Erythroblast (primary cell): ENCODE measurements at regions not wholly inside any gene's neighbourhood (a gene's known extent, or its start where the extent isn't known, plus 50 kb on each side); places are given as distances from the start of the nearest gene placed in this dataset.

Source experiments
- GATA1 ChIP-seq: IDR thresholded peaks from 2 replicates; pipeline ENCODE4 v1.6.1; 2011; ENCODE audit warnings: low read depth, mild to moderate bottlenecking, control low read depth, low read length, moderate library complexity
- POLR2A ChIP-seq: IDR thresholded peaks from 2 replicates; pipeline ENCODE4 v1.6.1; 2011; ENCODE audit warnings: mild to moderate bottlenecking, low read length

DNA sequence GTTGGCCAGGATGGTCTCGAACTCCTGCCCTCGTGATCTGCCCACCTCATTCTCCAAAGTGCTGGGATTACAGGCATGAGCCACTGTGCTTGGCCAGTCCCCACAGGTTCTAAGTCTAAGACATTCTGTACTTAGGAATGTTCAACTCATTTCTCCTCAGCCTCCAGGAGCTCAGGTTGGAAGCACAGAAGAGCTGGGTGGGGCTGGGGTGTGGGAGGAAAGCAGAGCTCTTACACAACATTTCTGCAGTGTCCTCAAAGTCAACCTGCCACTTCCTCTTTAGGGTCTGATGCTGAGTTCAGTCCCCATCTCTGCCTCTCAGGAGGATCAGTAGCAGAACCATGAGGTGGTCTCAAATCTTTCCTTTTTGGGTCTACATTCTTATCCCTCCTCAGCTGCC, 75.5 kb downstream of the MRPL46 start:
- TF ChIP-seq POLR2A (no peak), GATA1 (no peak)
